ENCODE measurements at regions not wholly inside any gene's neighbourhood (a gene's known extent, or its start where the extent isn't known, plus 50 kb on each side); places are given as distances from the start of the nearest gene placed in this dataset.
"Not testable (repeated sequence)": the region's sequence is repeated elsewhere in the genome, so short reads cannot be mapped to it uniquely, and the experiment has no call there.

GRCh38 chr12:94832780-94833681 is 170.5 kb downstream of the NDUFA12 start:
- in situ Hi-C loops (cut with MboI; ENCODE audit: low pct_unique_long_range_greater_than_20kb, low sequenced_read_pairs, unreplicated experiment), result no loop called here

GRCh38 chr12:94832105-94832504 is 171.4 kb downstream of the NDUFA12 start:
- no peak for DNase-seq (ENCODE audit: low spot score)
- in situ Hi-C loops (cut with MboI; ENCODE audit: low pct_unique_long_range_greater_than_20kb, low sequenced_read_pairs, unreplicated experiment), result no loop called here

More at GRCh38 chr12:94832780-94833681, 170.5 kb downstream of the NDUFA12 start:
- no peak for TF ChIP-seq CTCF (IDR thresholded peaks at IDR 0.05; ENCODE audit: extremely low read depth, insufficient read depth, missing control alignments)
- DNase-seq (ENCODE audit: low spot score), result no peak

GRCh38 chr12:94831081-94831751 is 172.3 kb downstream of the NDUFA12 start:
- in situ Hi-C loops (cut with MboI; ENCODE audit: low pct_unique_long_range_greater_than_20kb, low sequenced_read_pairs, unreplicated experiment), result no loop called here
- no peak for TF ChIP-seq CTCF (IDR thresholded peaks at IDR 0.05; ENCODE audit: extremely low read depth, insufficient read depth, missing control alignments)
- DNase-seq (ENCODE audit: low spot score), result peak; percentile 81

More at GRCh38 chr12:94832105-94832504, 171.4 kb downstream of the NDUFA12 start:
- no peak for TF ChIP-seq CTCF (IDR thresholded peaks at IDR 0.05; ENCODE audit: extremely low read depth, insufficient read depth, missing control alignments)

GRCh38 chr12:94829552-94829951 is 173.9 kb downstream of the NDUFA12 start:
- TF ChIP-seq CTCF (IDR thresholded peaks at IDR 0.05; ENCODE audit: extremely low read depth, insufficient read depth, missing control alignments), result no peak
- in situ Hi-C loops (cut with MboI; ENCODE audit: low pct_unique_long_range_greater_than_20kb, low sequenced_read_pairs, unreplicated experiment), result no loop called here
- DNase-seq (ENCODE audit: low spot score), result no peak

- in situ Hi-C loops (cut with MboI; ENCODE audit: low pct_unique_long_range_greater_than_20kb, low sequenced_read_pairs, unreplicated experiment), result loop anchor here (5.0 kb wide), 1 partner anchor 53 kb away; no protein-coding TSS in a partner anchor
- no peak for TF ChIP-seq CTCF (IDR thresholded peaks at IDR 0.05; ENCODE audit: extremely low read depth, insufficient read depth, missing control alignments)
- DNase-seq (ENCODE audit: low spot score), result no peak
These were observed 168.7 kb upstream of the TMCC3 start for GRCh38 chr12:94819011-94819410.

GRCh38 chr12:94817695-94818075 is 167.3 kb upstream of the TMCC3 start:
- DNase-seq (ENCODE audit: low spot score), result no peak
- no peak for TF ChIP-seq CTCF (IDR thresholded peaks at IDR 0.05; ENCODE audit: extremely low read depth, insufficient read depth, missing control alignments)
- in situ Hi-C loops (cut with MboI; ENCODE audit: low pct_unique_long_range_greater_than_20kb, low sequenced_read_pairs, unreplicated experiment), result loop anchor here (5.0 kb wide), 1 partner anchor 55 kb away; no protein-coding TSS in a partner anchor

GRCh38 chr12:94817201-94817600 is 166.8 kb upstream of the TMCC3 start:
- DNase-seq (ENCODE audit: low spot score), result not testable (repeated sequence)
- in situ Hi-C loops (cut with MboI; ENCODE audit: low pct_unique_long_range_greater_than_20kb, low sequenced_read_pairs, unreplicated experiment), result loop anchor here (5.0 kb wide), 1 partner anchor 55 kb away; no protein-coding TSS in a partner anchor

- not testable (repeated sequence) for DNase-seq (ENCODE audit: low spot score)
- in situ Hi-C loops (cut with MboI; ENCODE audit: low pct_unique_long_range_greater_than_20kb, low sequenced_read_pairs, unreplicated experiment), result loop anchor here (5.0 kb wide), 1 partner anchor 56 kb away; no protein-coding TSS in a partner anchor
These were observed 166.4 kb upstream of the TMCC3 start for GRCh38 chr12:94816746-94817145.

Data from GM13977 (cell line).